HuH-7 (cell line): ENCODE measurements at regions not wholly inside any gene's neighbourhood (a gene's known extent, or its start where the extent isn't known, plus 50 kb on each side); places are given as distances from the start of the nearest gene placed in this dataset.
A peak's percentile ranks its signal among the peaks of the same experiment; 100 is the strongest.

Experiments used
- DNase-seq: peaks from one replicate; pipeline ENCODE4 v3.0.0; 2011; ENCODE audit warnings: low spot score

DNA sequence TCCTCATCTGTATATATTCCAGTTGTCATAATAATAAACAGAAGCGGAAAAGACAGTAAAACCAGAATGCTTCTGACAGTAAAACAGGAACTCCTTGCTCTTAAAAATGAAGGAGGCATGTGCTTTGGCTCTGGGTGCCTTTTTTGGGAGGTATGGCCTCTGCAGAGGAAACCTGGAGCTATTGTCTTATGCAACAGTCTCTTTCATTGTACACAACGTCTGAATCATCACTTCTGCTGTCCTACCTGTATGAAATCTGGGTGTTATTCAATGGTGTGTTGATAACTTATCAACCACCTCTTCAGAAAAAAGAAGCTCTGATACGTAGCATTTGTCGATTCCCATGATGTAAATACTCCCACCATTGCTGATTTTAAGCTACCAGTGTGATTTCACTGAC is 64.8 kb downstream of the CDCA7 start:
- no peak for DNase-seq

DNA sequence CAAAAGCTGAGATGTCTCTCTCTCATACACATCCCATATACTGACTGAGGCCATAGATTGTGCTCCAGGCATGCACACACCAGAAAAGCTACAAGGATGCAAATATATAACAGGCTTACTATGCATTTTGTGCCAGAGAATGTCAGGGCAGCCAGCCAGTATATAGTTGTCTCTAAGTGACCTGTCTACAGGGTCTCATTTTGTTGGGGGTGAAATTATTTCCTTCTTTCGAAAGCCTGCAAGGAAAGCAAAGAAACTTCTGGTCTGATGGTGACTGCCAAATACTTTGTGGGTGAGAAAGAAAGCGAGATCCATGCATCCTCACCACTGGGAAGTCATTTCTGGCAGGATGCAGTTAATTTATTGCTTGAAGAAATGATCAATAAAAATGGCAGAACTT is 70.2 kb downstream of the CDCA7 start:
- no peak for DNase-seq

DNA sequence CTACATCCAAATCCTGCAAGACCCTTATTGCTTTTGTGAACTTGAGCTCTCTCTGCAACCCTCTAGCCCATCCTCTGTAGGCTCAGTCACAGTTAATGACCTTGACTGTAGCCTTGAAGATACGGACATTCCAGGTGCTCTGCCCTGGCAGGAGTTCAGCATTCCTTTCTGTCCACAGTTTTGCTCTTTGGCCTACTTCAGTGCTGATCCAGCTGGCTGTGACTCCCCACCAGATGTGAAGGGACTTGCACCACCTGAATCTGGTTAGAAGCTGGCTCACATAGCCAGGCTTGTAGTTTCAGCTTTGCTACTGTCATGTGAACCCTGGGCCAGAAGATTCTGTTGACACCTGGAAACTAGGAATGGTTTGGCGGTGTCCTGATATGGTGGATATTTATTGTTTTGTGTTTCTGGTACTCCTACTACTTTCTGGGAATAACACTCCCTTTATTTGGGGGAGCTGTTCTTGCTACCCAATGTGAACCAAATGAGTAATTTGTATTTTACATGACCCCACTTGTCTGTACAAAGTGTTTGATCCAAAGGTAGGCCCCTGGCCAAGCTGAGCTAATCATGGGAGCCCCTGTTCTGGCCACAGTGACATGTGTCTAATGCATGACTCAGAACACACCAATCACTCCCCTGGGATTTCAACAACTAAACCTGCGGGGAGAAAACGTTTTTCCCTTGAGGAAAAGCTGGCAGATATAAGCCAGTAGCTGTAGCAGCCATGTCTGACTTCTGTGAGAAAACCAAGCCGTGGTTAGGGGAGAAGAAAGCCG is 73.4 kb downstream of the CDCA7 start:
- no peak for DNase-seq

DNA sequence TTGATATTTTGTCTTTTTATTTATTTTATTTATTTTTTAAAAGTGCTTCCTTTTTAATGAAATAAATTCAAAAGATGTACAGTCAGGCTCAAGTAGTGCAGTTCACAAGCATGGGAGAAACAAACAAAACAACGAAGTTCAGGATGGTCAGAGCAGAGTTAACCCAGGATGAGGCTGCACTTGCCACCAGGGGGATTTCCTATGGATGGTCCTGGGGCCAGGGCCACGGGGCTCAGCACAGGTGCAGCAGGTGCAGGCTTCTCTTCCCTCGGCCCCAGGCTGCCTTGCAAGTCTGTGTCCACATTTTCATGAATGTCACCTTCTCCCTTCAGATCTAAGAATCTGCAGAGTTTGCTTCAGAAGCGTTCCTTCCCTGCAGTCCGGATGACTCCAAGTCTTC is 76.5 kb downstream of the CDCA7 start:
- peak; percentile 33 for DNase-seq

DNA sequence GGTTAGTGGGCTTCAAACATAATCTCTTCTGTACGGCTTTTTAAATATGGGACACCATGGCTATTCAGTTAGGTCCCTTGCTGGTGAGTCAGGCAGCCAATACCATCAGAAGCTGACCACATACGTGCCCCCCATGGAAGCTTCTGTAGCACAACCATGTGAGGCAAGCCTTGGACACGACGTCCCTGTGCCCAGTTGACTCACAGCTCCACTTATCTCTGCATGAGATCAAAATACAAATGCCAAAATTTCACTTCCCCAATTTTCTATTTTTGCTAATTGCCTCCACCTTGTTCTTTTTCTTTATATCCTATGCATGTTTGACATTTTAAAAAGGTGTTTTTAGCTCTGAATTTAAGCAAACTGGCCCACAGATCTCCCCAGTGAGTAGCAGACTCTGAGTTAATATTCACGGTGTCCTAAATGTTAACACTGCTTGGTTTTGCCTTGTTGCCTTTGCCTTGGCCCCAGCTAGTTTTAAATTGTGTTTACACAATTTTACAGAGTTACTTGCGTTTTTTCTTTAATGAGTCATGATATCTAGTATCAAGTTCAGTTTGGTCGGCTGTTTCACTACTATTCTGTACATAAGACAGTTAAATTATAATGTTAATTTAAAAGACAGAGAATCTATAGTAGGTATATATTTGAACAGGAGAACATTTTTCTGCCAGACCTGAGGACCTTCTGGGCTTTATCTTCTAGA is 77.5 kb downstream of the CDCA7 start:
- no peak for DNase-seq

DNA sequence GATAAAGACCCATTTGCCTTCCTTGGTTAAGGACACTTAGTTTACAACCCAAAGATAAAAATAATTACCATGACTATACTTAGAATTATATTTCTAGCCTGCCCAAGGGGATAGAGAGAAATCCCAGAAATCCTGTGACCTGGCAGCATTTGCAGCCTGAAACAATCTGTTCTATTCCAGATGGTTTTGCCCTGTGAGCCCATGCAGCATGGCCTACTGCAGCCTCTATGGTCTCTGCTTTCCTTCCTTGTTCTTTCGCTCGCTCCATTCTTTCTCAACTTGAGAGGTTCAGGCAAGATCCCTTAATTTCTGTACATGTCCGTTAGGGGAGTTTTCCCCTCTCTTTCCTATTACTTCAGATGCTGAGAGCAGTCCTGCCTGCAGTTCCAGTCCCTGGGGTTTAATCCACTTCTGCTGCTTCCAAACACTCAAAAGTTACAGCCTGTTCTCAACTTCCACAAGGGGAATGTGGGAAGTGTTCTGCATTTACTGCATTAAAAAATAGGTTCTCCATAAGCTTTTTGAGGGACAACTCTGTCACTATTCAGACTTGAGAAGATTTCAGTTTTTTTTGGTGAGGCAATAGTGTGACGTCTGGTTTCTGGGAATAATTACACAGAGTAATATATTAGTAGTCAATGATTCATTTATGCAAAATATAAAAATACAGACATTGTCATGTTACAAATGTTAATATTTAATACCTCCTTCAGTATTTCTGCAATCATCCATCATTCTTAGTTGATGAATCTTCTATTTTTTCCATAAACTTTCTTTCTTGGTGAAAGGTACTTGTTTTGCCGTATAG is 80.3 kb downstream of the CDCA7 start:
- no peak for DNase-seq

DNA sequence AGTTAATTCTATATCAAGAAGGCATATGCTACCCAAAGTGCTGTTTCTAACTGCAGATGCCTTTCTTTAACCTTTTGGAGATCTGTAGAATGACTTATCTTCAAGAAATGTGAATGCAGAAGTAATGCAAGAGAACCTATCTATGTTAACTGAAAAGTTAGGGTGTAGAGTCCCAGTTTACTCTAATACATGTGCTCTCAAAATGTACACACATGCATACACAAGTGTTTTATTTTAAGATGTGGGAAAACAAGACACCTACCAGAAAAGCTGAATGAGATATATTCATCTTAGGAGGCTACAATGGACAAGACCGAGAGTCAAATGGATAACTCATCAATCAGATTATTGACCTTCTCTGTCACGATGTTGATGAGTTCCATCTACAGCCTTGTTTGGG is 80.9 kb downstream of the CDCA7 start:
- DNase-seq = no peak

DNA sequence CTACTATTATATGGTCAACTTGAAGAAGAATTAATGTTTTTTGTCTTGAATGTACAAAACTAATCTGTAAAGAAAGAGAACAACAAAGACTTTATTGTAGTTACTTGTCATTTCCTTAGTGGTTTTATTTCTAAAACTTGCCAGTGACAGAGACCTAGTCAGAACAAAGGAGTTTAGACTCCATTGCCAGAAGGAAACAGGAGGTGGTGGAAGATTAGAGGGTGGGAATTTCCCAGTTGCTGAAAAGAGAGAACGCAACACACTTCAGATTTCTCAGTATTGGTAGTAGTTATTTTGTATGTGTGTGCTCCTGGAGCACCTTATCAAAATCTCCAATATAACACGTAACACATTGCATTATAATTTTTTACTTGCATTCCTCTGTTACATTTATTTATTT is 81.4 kb downstream of the CDCA7 start:
- DNase-seq = no peak

DNA sequence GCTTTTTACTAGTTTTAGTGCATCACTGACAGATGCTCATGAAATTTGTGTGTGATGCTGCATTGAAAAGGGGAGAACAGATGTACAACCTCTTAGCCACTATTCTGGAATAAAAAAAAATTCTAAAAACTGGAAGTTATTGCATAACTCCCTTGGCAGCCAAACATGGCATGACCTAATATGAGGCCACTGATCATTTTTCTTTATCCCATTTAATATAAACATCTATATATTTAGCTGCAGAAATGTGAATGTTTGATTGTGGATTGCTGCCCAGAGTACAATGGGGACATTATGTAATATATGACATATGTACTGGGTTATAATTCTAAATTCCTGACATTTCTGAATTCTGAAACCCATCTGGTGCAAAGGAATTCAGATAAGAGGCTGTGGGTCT is 86.5 kb downstream of the CDCA7 start:
- no peak for DNase-seq

DNA sequence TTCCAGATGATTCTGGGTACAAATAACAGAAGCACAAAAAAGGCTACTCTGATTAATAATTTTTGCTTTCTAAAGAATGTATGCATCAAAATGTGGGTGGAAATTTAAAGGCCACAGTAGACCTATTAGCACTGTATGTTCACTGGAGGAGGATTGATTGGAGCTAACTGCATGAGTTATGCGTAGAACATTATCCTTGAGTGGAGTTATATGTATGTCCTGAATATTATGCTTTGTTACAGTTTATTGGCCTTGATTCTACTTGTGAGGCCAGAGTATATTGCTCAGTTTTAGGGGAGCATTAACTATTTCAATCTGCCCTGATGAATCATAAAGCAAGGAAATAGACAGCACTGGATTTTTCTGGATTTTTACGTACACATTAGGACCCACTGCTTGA is 87.9 kb downstream of the CDCA7 start:
- DNase-seq = no peak

DNA sequence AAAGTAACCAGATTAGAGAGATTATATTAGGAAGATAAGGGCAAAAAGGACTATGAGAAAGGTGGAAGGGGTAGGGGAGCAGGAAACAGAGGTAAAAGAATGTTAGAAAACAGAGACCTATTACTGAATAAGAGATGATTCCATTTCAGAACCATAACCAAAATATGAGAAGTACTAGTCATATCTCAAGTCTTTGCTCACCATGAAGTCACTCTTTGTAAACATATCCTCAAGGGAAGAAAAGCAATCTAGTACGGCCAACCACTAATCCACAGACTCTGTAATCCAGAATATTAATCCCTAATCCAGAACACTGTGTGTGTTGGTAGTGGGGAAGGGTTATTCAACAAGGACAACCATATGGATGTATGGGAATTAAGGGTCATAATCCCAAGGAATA is 92.0 kb downstream of the CDCA7 start:
- DNase-seq = no peak

DNA sequence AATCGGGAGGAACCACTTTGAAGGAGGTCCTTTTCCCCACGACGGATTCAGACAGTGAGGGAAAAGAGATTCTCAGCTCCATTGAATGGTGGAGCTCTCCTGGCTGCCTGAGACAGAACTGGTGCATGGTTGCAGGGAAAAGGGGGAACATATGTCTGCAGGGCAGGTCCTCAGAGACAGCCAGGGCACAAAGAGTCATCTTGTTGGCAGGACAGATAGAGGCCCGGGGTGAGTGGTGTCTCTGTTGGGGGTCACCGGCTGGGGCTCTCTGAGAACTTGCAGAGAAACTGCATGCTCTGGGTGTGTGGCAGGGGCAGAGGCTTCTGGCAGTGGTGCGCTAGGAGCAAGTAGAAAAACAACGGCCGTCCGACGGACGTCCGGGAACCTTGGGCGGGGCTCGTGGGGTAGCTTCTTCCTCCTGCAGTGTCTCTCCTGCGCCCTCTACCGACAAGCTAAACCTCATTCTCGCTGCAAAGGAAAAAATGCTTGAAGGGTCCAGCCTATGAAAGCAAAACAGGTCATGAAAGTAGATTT is 94.3 kb downstream of the CDCA7 start:
- DNase-seq = peak; percentile 73

DNA sequence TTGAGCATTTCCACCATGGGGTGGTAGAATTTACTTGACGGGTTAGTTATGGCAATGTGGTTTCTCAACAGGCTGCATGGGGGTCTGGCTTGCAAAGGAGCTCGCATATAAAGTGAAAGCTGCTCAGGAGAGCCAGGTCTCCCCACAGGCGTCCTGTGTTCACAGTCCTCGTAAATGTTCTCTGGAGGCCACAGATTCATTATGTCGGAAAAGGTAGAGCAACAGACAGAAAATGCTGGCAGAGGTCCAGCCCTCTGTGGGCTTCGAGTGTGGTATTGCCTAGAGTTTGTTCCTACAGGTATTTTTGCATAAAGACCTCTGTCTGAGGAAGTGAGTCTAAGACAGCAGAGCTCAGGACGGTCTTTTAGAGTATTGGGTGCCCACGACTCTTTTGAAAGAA is 96.4 kb downstream of the CDCA7 start:
- DNase-seq = no peak

DNA sequence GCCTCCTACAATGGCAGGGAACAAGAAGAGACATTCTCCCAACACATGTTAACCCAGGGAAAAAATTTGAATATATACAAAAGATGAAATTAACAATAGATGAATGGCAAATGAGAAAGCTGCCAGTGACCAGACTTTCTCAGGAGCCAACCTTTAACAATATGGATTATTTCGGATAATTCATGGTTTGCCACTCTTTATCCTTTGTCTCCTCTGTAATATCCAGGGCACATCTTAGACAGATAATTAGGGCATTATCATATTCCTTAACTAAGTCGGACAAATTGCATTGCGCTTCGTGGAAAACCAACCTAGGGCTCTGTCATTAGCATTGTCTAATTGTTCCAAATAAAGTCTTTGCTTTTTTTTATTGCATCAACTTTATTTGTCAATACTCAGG is 97.3 kb downstream of the CDCA7 start:
- no peak for DNase-seq

DNA sequence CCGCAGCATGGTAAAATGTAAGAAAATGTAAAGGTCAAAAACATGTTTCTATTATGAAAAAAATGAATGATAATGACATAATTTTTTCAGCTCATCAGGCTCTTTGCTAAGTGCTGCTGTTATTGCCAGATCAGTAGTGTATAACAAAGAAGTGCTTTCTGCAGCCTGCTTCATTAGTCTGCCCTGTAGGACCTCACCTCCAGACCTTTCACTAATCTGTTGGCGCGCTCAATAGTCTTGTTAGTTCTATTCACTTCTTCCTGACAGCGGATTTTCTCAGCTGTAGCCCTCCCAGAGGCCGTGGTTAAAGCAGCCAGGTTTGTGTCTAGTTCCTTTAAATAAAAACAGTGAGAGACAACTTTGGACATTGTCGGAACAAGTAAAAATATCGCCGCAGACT is 97.7 kb downstream of the CDCA7 start:
- no peak for DNase-seq

DNA sequence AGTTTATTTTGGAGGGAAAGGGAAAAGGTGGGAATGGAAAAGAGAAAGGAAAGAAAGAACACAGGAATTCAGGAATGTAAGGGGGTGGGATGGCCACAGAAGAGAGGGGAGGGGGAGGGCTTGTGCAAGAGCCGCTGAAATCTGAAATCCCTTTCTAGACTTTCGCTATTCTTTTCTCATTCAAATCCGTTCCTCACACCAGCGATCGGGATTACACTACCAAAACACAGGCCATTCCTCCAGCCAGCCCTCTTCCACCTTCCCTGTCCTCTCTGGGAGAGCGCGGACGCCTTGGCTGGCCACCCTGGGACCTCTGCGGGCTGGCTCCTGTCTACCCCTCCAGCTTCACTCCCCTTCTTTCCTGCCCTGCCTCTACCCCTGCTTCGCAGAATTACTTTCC is 102.3 kb downstream of the CDCA7 start:
- no peak for DNase-seq

DNA sequence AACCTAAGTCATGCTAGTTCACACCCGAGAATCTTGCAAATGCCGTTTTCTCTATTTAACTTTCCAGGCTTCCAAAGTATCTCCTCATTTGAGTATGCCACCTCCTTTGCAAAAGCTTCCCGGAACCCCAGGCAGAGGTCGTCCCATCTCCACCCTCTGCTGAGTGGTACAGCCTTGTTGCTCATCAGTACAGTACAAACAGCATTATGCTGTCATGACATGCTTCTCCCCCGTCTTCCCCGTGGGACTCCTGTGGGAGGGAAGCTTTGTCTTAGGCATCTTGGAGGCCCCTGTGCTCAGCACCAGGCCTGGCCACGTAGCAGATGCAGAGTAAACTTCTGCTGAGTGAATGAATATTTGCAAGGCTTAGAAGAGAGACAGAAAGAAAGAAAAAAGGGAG is 102.7 kb downstream of the CDCA7 start:
- DNase-seq = no peak

DNA sequence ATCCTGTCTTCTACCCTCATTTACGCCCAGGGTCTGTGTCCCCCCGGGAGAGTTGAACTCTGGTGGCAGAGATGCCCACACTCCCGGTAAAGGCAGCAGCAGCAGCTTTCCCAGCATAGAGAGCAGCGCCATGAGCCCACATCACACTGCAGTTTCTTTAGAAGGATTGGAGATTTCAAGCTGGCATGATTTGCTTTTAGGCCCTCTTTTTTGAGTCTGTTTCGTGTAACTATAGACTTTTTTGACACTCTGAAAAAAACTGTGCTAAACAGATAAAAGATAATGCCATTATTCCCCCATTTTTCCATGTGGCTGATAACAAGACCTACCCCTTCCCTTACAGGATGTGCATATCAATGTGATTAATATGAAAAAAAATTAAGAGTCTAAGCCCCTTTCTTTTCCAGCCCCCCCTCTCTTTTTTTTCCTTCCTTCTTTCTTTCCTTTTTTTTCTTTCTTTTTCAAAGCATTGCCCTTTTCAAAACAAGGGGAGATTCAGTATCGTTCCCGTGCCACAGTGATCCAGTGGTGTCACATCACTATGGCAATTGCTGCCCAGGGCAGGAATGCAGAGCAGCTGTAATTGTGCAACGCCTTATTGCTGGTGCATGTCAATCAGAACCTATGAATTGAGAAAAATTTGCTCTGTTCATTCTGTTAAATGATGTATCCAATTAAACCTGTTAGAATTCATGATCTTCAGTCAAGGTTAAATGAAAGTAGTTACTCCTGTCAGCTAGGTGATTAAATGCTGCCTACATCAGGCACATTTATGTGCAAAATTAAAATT is 104.5 kb downstream of the CDCA7 start:
- no peak for DNase-seq

DNA sequence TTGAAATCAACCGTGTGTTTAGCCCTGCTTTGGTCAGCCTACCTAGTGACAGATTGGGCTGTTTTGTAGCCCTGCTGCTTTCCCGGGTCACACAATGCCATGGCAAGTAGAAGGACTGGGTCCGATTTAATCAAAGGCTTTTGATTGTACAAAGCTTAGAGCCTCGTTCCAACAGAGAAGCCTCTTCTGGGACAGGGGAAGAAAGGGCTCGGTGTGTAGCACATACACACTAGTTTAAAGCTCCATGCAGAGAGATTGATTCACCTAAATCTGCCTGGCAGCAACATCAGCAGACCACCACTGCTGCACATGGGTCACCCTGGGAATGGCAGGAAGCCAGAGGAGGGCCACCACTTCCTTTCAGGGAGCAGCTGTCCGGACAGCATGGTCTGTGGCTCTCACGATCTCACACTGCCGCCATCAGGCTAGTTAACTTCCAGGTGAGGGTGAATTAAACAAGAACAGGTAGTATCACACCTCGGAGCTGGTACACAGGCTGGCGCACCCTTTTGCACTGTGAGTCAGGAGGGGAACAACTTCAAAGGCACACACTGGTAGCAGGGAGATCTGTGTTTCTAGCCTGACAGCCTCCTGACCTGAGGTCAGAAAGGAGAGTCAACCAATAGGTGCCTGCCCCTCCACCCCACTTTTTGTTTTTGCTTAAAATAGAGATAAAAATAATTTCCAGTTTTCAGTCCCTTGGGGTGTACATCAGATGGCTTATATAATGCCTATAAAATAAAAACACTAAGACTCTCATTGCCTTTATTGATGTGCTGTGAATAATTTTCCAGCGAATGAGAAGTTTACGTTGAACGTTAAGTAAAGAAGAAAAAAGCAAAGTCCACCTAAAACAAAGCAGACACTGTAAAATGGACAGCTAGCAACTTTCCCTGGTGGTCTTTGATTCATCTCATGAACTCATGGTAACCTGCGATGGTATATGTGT is 108.5 kb downstream of the CDCA7 start:
- DNase-seq = peak; percentile 54

DNA sequence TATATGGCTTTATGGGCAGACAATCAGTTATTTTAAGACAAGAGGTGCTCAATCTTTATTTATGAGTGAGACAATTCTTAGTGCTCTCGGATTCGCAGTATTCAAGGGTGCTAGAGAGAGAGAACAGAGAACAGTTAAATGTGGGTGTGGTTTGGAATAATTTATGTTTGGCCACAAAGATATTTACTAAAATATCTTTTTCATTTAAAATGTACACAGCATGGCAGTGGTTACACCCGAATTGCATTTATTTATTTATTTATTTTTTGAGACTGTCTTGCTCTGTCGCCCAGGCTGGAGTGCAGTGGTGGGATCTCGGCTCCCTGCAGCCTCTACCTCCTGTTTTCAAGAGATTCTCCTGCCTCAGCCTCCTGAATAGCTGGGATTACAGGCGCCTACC is 109.2 kb downstream of the CDCA7 start:
- no peak for DNase-seq

DNA sequence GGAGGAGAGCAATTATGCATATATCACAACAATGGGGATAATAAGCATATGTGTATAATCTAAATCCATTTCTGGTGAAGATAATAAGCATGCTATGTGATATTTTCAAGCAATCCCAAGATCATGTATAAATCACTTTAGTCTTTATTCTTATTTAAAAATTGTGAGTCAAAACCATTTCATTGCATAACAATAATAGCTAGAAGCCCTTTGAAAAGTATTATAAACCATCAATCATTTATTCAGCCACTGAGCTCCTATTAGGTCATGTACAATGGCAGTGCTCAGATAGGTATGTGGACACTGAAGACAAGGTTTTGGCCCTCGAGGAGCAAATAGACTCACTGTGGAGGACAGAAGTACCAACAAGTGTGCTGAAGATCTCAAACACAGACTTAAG is 113.1 kb downstream of the CDCA7 start:
- no peak for DNase-seq
